HG03135 (cell line): ENCODE measurements at regions not wholly inside any gene's neighbourhood (a gene's known extent, or its start where the extent isn't known, plus 50 kb on each side); places are given as distances from the start of the nearest gene placed in this dataset.
"Not testable (repeated sequence)": the region's sequence is repeated elsewhere in the genome, so short reads cannot be mapped to it uniquely, and the experiment has no call there.

Source experiments
- ATAC-seq: cut with Tn5 transposase; IDR thresholded peaks from one replicate; pipeline ENCODE4 v1.9.1; 2021; ENCODE audit warnings: mild to moderate bottlenecking, moderate library complexity; ENCODE audit not compliant: unreplicated experiment

DNA sequence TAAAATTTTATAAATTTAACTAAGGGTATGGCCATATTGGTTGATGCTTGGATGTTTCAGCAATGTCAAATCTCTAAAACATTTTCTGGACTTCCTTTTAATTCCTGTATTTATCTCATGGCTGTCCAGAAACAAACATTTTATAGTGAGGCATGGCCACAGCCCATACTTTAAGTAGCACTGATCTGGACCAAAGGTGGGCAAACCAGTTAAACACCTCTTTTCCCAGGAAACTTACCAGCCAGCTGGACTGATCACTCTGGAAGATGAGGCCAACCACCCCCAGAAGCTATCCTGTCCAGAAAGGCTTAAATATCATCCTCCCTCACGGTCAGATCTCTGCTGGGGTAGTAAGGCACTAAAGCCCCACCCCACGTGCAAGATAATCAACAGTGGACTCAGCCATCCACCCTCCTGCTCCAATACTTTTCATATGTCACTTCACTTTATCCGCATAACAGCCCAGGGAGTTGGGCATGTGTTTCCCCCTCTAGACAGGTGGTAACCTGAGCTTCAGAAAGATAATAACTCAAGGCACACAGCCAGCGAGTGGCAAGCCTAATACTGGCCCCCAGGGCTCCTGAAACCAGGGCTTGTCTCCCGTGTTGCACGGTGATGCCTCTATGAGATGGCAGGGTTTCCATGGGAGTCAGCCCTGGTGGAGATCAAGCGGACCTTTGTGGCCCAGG lies 120.5 kb upstream of the NGF start:
- no peak for ATAC-seq

DNA sequence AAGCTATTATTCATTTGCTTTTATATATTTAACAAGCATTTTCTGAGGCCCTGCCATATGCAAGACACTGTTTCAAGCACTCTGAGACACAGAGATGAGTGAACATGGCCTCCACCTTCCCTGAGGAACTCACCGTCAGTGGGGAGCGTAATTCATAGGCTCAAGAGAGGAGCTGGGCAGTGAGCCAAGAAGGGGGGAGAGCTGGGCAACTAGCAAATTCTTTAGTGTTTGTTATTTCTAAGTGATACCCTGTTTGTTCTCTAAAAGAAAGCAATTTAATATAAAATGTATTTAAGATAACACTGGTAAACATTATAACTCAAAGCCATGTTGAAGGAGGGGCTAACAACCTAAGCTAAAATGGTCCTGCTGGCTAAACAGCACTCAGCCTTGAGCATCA lies 119.2 kb upstream of the NGF start:
- ATAC-seq, result no peak

GRCh38 chr1:115456441-115456961 lies 118.5 kb upstream of the NGF start:
- no peak for ATAC-seq

DNA sequence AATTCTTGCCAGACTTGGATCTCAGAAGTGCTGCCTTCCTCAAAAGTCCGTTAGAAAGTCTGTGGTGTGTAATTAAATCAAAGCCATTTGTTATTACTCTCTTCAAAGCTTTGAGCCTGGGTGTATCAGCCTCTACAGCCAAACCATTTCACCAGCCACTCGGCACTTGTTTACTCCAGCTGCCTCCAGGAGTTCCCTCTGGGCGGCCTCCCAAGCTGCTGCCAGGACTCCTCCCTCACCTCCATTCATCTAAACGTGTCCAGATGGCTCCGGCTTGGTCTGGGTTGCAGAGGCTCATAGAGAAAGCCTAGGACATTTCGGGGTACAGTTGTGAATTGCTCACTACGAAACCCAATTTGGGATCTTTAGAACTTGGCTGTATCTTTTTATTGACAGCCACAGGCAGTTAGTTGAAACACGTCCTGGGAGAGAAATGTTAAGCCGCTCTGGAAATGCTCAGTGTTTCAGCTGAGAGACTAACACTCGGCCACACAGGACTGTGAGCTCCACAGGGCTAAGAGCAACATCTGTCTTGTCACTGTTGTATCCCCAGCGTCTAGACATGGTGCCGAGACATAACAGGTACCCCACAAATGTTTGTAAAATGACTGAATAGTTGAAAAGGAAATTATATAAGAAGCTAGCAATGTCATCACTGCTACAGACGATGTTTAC lies 116.9 kb upstream of the NGF start:
- ATAC-seq, result no peak

- no peak for ATAC-seq
Measured at GRCh38 chr1:115453666-115454065, 115.6 kb upstream of the NGF start.

DNA sequence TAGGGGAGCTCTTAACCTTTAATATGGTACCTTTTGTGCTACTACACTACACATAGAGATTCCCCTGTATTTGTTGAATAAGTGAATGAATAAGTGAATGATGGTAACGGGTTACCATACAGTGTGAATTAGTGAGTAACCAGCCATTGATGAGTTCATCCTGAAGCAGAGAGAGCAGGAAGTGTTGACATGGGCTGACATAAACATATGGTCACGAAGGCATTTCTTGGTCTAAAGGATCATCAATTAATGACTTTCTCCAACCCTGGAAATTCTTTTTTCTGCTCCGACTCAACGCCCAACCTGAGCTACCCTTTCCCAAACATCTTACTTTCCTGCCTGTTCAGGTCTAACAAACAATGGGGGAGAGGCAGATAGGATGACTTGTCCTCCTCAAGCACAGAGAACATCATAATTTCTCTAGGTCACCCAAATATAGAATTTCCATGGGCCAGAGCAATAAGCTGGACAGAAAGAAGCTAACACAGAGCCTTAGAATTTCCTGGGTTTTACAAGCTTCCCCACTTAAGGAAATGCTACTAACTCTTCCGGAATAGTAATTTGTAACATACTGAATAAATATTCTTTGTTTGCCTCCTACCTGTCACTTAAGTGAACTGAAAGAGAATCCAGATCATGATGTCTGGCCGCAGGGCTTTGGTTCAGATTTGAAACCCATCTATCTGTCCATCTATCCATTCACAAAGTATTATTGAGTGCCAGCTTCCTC lies 114.7 kb upstream of the NGF start:
- no peak for ATAC-seq

GRCh38 chr1:115450501-115451040 lies 112.5 kb upstream of the NGF start:
- no peak for ATAC-seq

DNA sequence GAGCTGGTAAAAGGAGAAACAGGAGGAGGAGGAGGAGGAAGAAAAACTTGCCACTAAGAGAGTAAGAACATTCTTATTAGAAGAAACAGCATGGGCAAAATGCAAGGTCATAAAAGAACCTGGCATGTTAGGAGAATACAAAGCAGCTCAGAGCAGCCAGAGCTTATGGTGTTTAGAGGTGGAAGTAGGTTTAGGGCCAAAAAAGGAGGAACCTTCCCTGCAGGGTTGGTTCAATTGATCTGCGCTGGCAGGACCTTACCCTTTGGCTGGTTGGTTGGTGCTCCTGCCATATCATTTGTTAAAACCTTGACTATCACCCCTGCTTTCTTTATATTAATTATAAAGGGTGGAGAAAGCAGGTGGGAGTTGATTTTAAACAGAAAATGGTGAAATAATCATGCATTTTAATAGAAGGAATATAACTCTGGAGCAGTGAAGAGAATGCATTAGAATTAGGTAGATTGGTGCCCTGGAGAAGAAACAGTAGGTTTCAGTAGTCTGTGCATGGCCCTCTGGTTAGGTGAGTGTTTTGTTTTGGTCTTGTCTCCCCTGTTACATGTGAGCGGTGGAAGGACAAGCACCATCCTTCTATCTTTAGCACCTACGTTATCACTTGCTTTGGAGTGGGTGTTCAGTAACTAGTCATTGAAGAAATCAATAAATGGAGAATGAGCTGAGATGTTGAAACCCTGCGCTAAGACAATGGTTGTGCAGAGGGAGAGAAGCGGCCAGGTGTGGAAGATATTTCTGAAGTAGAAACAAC lies 110.4 kb upstream of the NGF start:
- ATAC-seq, result no peak

DNA sequence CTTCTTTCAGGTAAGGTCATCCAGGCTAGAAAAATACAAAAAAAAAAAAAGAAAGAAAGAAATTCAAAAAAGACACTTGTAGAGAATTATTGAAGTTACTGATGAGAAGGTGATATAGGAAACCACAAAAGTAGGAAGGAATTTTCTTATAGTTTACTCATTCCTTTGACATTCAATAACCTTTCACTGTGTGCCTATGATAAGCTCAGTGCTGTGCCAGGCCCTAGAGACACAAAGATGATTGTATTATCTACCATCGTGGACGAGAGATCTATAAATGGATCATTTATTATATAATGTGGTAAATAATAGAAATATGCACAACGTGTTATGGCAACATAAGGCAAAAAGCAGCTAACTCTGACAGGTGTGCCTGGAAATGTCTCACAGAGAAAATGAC lies 109.6 kb upstream of the NGF start:
- ATAC-seq, result no peak

DNA sequence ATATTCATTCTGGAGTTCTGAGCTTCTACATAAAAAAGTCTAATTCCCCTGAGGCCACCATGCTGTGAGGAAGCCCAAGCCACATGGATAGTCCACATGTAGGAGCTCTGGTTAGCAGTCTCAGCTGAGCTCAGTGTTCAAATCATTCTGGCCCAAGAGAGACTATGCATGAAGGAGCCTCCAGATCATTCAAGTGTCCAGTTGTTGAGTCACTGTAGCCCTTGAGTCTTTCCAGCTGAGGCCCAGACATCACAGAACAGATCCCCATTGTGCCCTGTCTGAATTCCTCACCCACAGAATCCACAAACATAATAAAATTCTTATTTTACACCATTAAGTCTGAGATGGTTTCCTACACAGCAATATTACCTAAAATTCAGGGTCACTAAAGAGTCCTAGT lies 107.0 kb upstream of the NGF start:
- ATAC-seq, result no peak

DNA sequence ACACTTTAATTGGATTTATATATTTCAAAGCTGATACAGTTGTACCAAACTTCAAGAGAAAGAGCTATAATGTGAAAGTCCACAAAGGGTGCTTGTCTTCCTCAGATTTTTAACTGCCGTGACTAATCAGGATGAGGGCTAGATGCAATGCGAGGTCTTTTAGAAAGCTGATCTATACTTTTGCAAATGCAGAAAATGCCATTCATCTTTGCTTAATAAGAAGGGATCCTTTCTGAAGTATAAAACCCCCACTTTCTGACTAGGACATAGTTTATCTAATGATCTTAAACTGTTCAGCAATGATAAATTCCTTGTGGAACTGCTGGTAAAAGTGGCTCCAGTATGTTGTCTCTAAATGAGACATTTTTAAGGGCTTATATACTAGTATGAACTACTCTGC lies 102.7 kb upstream of the NGF start:
- no peak for ATAC-seq

GRCh38 chr1:115439520-115439919 lies 101.5 kb upstream of the NGF start:
- not testable (repeated sequence) for ATAC-seq

GRCh38 chr1:115437196-115437595 lies 99.1 kb upstream of the NGF start:
- ATAC-seq, result no peak

DNA sequence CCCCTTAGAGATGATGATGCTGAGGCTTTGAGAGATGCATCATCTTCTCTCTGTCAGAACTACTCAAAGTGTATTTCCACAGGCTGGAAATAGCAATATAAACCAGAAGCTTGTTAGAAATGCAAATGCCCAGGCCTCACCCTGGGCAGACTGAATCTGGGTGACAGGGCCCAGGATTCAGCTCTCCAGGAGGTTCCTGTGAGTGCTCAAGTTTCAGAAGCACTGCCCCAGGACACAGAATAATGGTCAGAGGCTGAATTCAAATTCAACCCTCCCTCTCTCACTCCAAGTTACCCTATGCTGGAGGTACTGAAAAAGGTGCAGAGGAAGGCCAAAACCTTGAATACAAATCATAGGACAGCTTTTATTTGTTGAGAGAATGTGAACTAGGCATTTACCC lies 98.5 kb upstream of the NGF start:
- ATAC-seq, result no peak

GRCh38 chr1:115433483-115433882 lies 95.4 kb upstream of the NGF start:
- ATAC-seq, result no peak

- ATAC-seq, result no peak
Measured at GRCh38 chr1:115432061-115432460, 94.0 kb upstream of the NGF start.

DNA sequence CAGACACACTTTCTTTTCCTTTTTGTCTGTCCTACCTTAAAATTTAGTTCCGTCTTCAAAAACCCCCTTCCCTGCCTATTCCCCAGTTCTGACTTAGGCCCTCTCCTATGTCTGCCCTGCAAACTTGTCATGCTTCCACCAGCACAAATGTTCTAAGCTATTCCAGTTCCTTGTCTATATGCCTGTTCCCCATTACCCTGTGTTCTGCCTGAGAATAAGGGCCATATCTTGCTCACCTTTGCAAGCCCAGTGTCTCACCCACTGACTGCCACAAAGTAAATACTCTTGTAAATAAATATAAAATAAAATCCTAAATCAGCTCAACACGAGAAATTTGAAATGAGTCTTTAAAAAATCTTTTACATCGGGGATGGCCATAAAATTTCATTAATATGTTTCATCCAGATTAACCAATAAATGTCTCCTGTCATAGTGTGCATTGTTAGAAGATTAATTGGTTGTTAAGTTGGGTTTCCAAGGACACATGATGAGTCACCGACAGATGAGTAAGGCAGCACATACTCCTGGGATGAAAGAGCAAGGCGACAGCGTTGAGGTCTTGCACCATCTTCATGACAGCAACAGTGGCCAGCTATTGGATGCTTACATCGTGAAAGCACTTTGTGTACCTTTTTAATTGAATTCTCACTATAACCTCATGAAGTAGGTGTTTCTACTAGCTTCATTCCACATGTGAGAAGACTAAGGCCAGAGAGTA lies 92.6 kb upstream of the NGF start:
- no peak for ATAC-seq

DNA sequence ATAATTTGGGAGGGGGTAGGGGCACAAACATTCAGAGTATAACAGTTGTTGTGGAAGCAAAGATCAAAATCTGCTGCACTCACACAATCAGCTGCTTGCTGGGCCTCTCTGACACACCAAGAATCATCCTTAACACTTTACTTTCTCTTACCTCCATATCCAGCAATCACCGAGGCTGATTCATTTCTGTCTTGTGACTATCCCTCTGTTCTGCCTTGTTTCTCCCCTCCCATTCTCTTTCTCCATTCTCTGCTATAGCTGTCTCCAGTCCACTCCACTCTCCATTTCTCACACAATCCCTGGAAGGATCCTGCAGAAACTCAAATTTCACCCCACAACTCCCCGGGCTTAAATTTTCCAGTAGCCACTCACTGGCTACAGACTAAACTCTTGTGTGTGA lies 91.8 kb upstream of the NGF start:
- ATAC-seq, result no peak

DNA sequence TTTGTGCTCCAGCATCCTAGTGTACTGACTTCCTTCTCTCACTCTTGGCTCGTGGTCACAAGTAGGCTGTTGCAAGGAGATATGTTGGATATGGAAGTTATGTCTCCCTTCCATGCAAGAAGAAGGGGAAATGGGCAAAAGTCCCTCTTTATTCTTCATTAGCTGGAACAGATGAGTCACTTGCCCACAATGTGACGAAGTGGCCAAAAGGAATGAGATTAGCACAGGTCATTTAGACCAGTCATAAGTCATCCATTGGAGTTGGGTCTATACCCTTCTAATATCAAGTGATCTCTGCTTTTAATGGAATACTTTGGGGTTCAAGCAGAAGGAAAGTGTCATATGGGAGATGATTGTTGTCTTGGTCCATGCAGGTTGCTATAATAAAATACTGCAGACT lies 91.2 kb upstream of the NGF start:
- no peak for ATAC-seq

GRCh38 chr1:115428676-115429075 lies 90.6 kb upstream of the NGF start:
- ATAC-seq, result no peak
